ENCODE measurements at regions not wholly inside any gene's neighbourhood (a gene's known extent, or its start where the extent isn't known, plus 50 kb on each side); places are given as distances from the start of the nearest gene placed in this dataset.
"Not testable (repeated sequence)": the region's sequence is repeated elsewhere in the genome, so short reads cannot be mapped to it uniquely, and the experiment has no call there.

DNA sequence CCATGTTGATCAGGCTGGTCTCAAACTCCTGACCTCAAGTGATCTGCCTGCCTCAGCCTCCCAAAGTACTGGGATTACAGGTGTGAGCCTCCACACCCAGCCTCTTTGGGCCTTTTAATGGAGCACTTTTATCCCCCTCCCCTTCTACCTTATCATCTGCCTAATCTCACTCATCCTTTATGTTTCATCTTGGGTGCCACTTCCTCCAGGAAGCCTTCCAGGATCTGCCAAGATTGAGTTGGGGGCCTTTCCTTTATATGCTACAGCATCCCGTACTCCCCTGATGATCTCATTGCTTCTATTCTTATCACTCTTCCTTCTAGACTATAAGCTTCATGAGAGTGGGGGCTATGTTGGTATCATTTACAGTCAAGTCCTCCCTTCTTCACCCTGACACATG lies 192.8 kb upstream of the WSCD1 start:
- Mint-ChIP-seq H3K4me1 (ENCODE audit: low read depth) (no peaks in the 10 kb centered on the region), H3K27me3 (ENCODE audit: low read depth) (no peaks in the 10 kb centered on the region), H3K27ac (no peak overlapping the region), H3K4me3 (no peak overlapping the region), H3K9me3 (no peaks in the 10 kb centered on the region), H3K36me3 (ENCODE audit: low read depth) (no peaks in the 10 kb centered on the region)

DNA sequence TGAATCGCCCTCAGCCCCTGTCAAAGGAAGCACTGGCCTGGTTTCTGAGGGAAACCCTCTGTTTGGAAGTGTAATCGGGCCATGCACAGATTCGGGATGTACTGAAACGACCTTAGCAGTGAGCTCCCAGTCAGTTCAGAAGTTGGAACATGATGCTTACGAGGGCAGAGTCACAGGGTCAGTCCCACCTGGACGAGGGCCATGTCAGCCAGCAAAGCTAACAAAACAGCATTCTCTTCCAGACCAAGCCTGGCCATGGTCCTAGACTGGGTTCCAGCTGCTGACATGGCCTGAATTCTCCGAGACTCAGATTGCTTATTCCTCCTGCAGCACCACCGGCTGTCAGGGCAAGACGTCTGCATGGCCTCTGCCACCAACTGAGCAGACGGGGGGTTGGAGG lies 192.2 kb upstream of the WSCD1 start:
- Mint-ChIP-seq H3K4me3 (no peak overlapping the region), H3K27ac (no peak overlapping the region), H3K36me3 (ENCODE audit: low read depth) (no peaks in the 10 kb centered on the region), H3K9me3 (no peaks in the 10 kb centered on the region), H3K4me1 (ENCODE audit: low read depth) (no peaks in the 10 kb centered on the region), H3K27me3 (ENCODE audit: low read depth) (peaks cover 1% of the 10 kb centered on the region)

DNA sequence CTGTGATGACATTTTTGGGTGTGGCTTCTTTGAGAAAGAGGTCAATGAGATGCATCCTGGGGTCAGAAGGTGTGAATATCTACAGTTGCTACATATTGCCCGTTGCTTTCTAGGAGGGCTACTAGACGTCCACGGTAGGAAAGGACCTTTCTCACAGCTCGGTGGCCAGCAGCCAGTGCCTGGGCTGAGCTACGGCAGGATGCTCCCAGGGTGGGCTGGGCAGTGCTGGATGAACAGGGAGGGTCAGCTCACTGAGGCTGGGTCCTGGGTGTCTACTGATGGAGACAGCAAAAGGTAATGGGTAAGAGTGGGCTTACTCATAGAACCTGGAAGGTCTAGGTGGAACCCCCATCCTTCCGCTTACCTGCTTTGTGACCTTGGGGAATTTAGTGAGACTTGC lies 188.3 kb upstream of the WSCD1 start:
- Mint-ChIP-seq H3K36me3 (ENCODE audit: low read depth) (no peaks in the 10 kb centered on the region), H3K9me3 (no peaks in the 10 kb centered on the region), H3K4me1 (ENCODE audit: low read depth) (no peaks in the 10 kb centered on the region), H3K4me3 (no peak overlapping the region), H3K27me3 (ENCODE audit: low read depth) (peaks cover 3% of the 10 kb centered on the region), H3K27ac (no peak overlapping the region)

DNA sequence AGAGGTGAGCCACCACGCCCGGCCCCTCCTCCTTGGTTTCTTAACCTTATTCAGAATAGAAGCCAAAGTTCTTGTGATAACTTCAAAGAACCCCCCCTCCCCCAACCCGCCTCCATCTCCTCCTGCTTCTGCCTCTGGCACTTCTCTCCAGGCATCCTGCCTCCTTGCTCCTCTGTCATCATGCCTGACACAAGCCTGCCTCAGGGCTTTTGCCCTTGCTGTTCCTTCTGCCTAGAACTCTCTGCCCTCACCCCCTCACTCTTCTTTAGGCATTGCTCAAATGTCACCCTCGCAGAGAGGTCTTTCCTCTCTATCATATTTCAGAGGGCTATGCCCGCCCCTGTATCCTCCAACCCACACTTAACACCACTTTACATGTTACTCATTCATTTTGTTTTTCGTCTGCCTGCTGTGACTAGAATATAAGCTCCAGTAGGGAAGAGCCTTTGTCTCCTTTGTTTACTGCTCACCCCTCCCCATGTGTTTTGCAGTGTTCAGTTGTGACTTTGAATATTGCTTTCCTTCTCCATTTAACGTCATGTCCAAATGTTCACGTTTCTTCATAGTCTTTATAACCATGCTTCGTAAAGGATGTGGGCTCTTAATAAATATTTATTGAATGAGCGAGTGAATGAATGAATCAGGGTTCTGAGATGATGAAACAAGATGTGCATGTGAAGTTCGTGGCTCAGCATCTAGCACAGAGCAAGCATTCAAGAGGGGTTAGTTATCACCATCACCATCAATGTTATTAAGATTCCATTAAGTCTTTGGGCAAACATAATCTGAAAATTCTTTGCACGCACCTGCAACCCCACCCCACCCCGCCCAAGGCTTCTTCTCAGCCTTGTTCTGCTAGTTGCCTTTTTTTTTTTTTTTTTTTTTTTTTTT lies 186.2 kb upstream of the WSCD1 start:
- peaks cover 3% of the 10 kb centered on the region for H3K27me3 Mint-ChIP-seq (ENCODE audit: low read depth)
- no peaks in the 10 kb centered on the region for H3K9me3 Mint-ChIP-seq
- H3K4me3 Mint-ChIP-seq: no peak overlapping the region
- no peaks in the 10 kb centered on the region for H3K36me3 Mint-ChIP-seq (ENCODE audit: low read depth)
- H3K27ac Mint-ChIP-seq: no peak overlapping the region
- no peaks in the 10 kb centered on the region for H3K4me1 Mint-ChIP-seq (ENCODE audit: low read depth)

GRCh38 chr17:5885336-5885735 lies 184.8 kb upstream of the WSCD1 start:
- H3K4me3 Mint-ChIP-seq: no peak overlapping the region
- H3K27ac Mint-ChIP-seq: no peak overlapping the region
- H3K9me3 Mint-ChIP-seq: no peaks in the 10 kb centered on the region
- H3K27me3 Mint-ChIP-seq (ENCODE audit: low read depth): peaks cover 3% of the 10 kb centered on the region
- no peaks in the 10 kb centered on the region for H3K36me3 Mint-ChIP-seq (ENCODE audit: low read depth)
- no peaks in the 10 kb centered on the region for H3K4me1 Mint-ChIP-seq (ENCODE audit: low read depth)

DNA sequence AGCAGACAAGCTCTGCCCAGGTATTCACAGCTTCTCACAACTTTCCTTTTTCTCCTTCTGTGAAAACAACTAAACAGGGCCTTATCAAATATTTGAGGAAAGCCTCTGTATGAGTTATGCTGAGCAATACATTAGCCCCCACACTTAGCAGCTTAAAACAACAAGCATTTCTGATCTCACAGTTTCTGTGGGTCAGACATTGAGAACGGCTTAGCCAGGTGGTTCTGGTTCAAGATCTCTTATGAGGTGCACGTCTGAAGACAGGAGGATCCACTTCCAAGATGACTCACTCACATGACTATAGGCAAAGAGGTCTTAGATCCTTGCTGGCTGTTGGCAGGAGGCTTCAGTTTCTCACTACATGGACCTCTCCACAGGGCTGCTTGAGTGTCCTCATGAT lies 181.4 kb upstream of the WSCD1 start:
- no peaks in the 10 kb centered on the region for H3K9me3 Mint-ChIP-seq
- no peak overlapping the region for H3K4me3 Mint-ChIP-seq
- H3K27ac Mint-ChIP-seq: no peak overlapping the region
- H3K27me3 Mint-ChIP-seq (ENCODE audit: low read depth): peaks cover 9% of the 10 kb centered on the region
- H3K36me3 Mint-ChIP-seq (ENCODE audit: low read depth): no peaks in the 10 kb centered on the region
- H3K4me1 Mint-ChIP-seq (ENCODE audit: low read depth): no peaks in the 10 kb centered on the region

DNA sequence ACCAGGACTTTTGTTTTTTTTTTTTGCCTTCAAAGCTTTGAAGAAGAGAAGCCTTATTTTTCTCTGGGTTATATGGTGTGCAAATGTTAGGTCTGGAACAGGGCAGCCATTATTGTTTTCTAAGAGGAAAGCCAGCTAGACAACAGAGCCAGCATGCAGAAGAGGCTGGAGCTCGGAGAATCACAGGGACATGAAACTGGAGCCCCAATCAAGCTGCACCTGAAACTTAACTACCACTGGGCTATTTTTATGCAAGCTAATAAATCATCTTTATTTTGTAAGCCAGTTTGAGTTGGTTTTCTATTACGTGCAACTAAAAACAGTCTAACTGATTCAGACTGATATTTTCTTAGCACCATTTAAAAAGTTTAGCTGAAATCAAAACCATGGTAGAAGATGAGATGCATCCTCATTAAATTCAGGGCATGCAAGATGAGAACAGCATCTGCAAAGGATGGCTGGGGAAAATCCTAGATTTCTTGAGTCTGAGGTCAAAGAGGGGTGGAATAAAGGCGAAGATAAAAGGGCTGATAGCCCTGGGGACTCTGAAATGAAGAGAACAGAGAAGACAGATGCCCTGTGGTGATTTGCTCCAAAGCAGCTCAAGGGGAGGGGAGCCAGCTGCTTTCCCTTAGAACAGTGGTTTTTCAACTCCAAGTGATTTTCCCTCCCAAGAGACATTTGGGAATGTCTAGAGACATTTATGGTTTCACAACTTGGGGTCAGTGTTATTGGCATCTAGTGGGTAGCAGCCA lies 177.1 kb upstream of the WSCD1 start:
- Mint-ChIP-seq H3K27me3 (ENCODE audit: low read depth) (peaks cover 15% of the 10 kb centered on the region), H3K4me3 (no peak overlapping the region), H3K9me3 (no peaks in the 10 kb centered on the region), H3K4me1 (ENCODE audit: low read depth) (peaks cover 7% of the 10 kb centered on the region), H3K27ac (no peak overlapping the region), H3K36me3 (ENCODE audit: low read depth) (no peaks in the 10 kb centered on the region)

GRCh38 chr17:5893741-5894140 lies 176.4 kb upstream of the WSCD1 start:
- no peaks in the 10 kb centered on the region for H3K36me3 Mint-ChIP-seq (ENCODE audit: low read depth)
- no peak overlapping the region for H3K27ac Mint-ChIP-seq
- no peak overlapping the region for H3K4me3 Mint-ChIP-seq
- H3K4me1 Mint-ChIP-seq (ENCODE audit: low read depth): peaks cover 7% of the 10 kb centered on the region
- H3K27me3 Mint-ChIP-seq (ENCODE audit: low read depth): peaks cover 15% of the 10 kb centered on the region
- H3K9me3 Mint-ChIP-seq: no peaks in the 10 kb centered on the region

DNA sequence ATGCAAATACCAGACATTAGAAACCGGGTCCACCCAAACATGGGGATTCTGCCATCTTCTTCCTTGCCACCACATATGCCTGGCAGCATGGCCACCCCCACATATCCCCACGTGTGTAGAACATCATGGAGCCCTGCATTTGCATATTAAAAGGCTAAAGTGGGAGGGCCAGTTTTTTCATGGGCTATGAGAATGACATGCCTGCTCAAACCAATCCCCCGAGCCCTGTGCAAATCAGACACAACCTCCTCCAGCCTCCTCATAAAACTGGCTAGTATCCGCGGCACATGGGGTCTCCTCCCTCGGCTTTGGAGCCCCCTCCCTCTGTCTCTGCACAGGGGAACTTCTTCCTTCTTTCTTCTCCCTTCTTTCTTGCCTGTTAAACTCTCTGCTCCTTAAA lies 174.9 kb upstream of the WSCD1 start:
- Mint-ChIP-seq H3K27me3 (ENCODE audit: low read depth) (peaks cover 15% of the 10 kb centered on the region), H3K9me3 (no peaks in the 10 kb centered on the region), H3K36me3 (ENCODE audit: low read depth) (no peaks in the 10 kb centered on the region), H3K27ac (no peak overlapping the region), H3K4me3 (no peak overlapping the region), H3K4me1 (ENCODE audit: low read depth) (peaks cover 7% of the 10 kb centered on the region)

DNA sequence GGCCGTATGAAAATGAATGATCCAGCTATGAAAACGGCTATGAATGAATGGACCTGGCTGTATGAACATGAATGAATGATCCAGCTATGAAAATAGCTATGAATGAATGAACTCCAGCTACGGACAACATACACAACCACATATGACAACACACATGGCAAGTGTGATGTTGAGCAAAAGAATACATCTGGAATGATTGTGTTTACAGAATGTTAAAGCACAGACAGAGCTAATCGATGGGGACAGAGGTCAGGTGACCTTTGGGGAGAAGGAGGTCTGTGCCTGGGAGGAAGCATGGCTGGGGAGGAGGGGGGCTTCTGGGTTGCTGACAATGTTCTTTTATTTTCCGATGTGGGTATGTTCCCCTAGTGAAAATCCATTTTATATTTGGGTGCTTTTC lies 174.0 kb upstream of the WSCD1 start:
- Mint-ChIP-seq H3K9me3 (no peaks in the 10 kb centered on the region), H3K36me3 (ENCODE audit: low read depth) (no peaks in the 10 kb centered on the region), H3K27ac (no peak overlapping the region), H3K4me3 (no peak overlapping the region), H3K27me3 (ENCODE audit: low read depth) (peaks cover 15% of the 10 kb centered on the region), H3K4me1 (ENCODE audit: low read depth) (peaks cover 7% of the 10 kb centered on the region)

- Mint-ChIP-seq H3K4me3 (no peak overlapping the region), H3K27me3 (ENCODE audit: low read depth) (peaks cover 9% of the 10 kb centered on the region), H3K27ac (no peak overlapping the region)
These were observed 172.8 kb upstream of the WSCD1 start for GRCh38 chr17:5897275-5897911.

DNA sequence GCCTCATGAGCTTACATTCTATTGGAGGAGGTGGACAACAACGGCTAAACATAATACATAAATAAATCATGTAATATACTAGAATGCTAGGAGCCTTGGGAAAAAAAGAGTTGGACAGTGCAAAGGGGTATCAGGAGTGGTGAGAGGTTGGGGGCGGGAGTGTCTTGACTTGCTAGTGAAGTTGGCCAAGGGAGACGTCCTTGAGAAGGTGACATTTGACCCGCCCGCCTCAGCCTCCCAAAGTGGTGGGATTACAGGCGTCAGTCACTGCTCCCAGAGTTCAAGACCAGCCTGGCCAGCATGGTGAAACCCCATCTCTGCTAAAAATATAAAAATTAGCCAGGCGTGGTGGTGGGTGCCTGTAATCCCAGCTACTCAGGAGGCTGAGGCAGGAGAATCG lies 172.2 kb upstream of the WSCD1 start:
- not testable (repeated sequence) for H3K4me3 Mint-ChIP-seq; H3K4me1 Mint-ChIP-seq (ENCODE audit: low read depth); H3K9me3 Mint-ChIP-seq; H3K27me3 Mint-ChIP-seq (ENCODE audit: low read depth); H3K27ac Mint-ChIP-seq; H3K36me3 Mint-ChIP-seq (ENCODE audit: low read depth)

More at GRCh38 chr17:5897275-5897911, 172.8 kb upstream of the WSCD1 start:
- no peaks in the 10 kb centered on the region for H3K9me3 Mint-ChIP-seq
- no peaks in the 10 kb centered on the region for H3K36me3 Mint-ChIP-seq (ENCODE audit: low read depth)
- H3K4me1 Mint-ChIP-seq (ENCODE audit: low read depth): peaks cover 7% of the 10 kb centered on the region

GRCh38 chr17:5898406-5898805 lies 171.8 kb upstream of the WSCD1 start:
- Mint-ChIP-seq H3K4me1 (ENCODE audit: low read depth) (peaks cover 7% of the 10 kb centered on the region), H3K4me3 (no peak overlapping the region), H3K36me3 (ENCODE audit: low read depth) (no peaks in the 10 kb centered on the region), H3K9me3 (no peaks in the 10 kb centered on the region), H3K27ac (no peak overlapping the region), H3K27me3 (ENCODE audit: low read depth) (peaks cover 9% of the 10 kb centered on the region)

- Mint-ChIP-seq H3K9me3 (no peaks in the 10 kb centered on the region), H3K4me3 (no peak overlapping the region), H3K36me3 (ENCODE audit: low read depth) (no peaks in the 10 kb centered on the region), H3K27ac (no peak overlapping the region), H3K27me3 (ENCODE audit: low read depth) (peaks cover 4% of the 10 kb centered on the region), H3K4me1 (ENCODE audit: low read depth) (peaks cover 7% of the 10 kb centered on the region)
These were observed 170.5 kb upstream of the WSCD1 start for GRCh38 chr17:5899496-5900195.

Data from T-helper 1 cell treated with Interleukin-12 subunit alpha and Interleukin-12 subunit beta and Interleukin-4 antibody, amounts not matched to agents 30 μg/mL and 1 μg/mL, for 36 hours (primary cell).